ENCODE measurements at regions not wholly inside any gene's neighbourhood (a gene's known extent, or its start where the extent isn't known, plus 50 kb on each side); places are given as distances from the start of the nearest gene placed in this dataset.

GRCh38 chr6:169991031-169991390 lies 239.6 kb downstream of the ERMARD start:
- TF ChIP-seq CTCF (IDR thresholded peaks at IDR 0.05) (no peak), POLR2A (IDR thresholded peaks at IDR 0.05) (no peak)

Data from testis (tissue), 2 donors.